GM23338 (cell line): ENCODE measurements at regions not wholly inside any gene's neighbourhood (a gene's known extent, or its start where the extent isn't known, plus 50 kb on each side); places are given as distances from the start of the nearest gene placed in this dataset.

Experiments
- ATAC-seq: fragments of 200-7000 bp; cut with Tn5 transposase; 3 replicates; pipeline ENCODE4 v1.9.1; 2020
- DNase-seq: peaks from one replicate; pipeline ENCODE4 v3.0.0-alpha.2; 2015; ENCODE audit warnings: low spot score
- H2AFZ ChIP-seq: fragments of 200-600 bp; sonication (generic); 2 replicates; pipeline ENCODE4 v1.8.0; 2016; ENCODE audit warnings: antibody characterized with exemption, mild to moderate bottlenecking, moderate library complexity
- H3F3A ChIP-seq: fragments of 200-600 bp; sonication (generic); replicated peaks from 2 replicates; pipeline ENCODE4 v1.8.0; 2017; ENCODE audit warnings: antibody characterized with exemption, mixed run types, low read depth
- H3K27ac ChIP-seq: fragments of 200-600 bp; sonication (generic); 2 replicates; pipeline ENCODE4 v1.6.1; 2016; ENCODE audit warnings: low read depth
- H3K27me3 ChIP-seq: fragments of 200-600 bp; sonication (generic); 2 replicates; pipeline ENCODE4 v1.8.0; 2016; ENCODE audit warnings: mild to moderate bottlenecking, mixed run types, moderate library complexity; ENCODE audit not compliant: insufficient read depth
- H3K36me3 ChIP-seq: fragments of 200-600 bp; sonication (generic); 2 replicates; pipeline ENCODE4 v1.8.0; 2016; ENCODE audit warnings: mild to moderate bottlenecking; ENCODE audit not compliant: insufficient read depth
- H3K4me1 ChIP-seq: fragments of 200-600 bp; sonication (generic); 2 replicates; pipeline ENCODE4 v1.8.0; 2016; ENCODE audit warnings: mild to moderate bottlenecking, moderate library complexity; ENCODE audit not compliant: insufficient read depth
- H3K4me2 ChIP-seq: fragments of 200-600 bp; sonication (generic); 2 replicates; pipeline ENCODE4 v1.7.1; 2017; ENCODE audit warnings: mixed run types
- H3K4me3 ChIP-seq: fragments of 200-600 bp; sonication (generic); 2 replicates; pipeline ENCODE4 v1.6.1; 2016; ENCODE audit warnings: mixed run types
- H3K79me2 ChIP-seq: fragments of 200-600 bp; sonication (generic); replicated peaks from 2 replicates; pipeline ENCODE4 v1.8.0; 2017; ENCODE audit warnings: mild to moderate bottlenecking; ENCODE audit not compliant: insufficient read depth
- H3K9me2 ChIP-seq: fragments of 200-600 bp; sonication (generic); 2 replicates; pipeline ENCODE4 v1.8.0; 2017; ENCODE audit not compliant: insufficient read depth
- H4K20me1 ChIP-seq: fragments of 200-600 bp; sonication (generic); replicated peaks from 2 replicates; pipeline ENCODE4 v1.8.0; 2017; ENCODE audit warnings: mild to moderate bottlenecking; ENCODE audit not compliant: insufficient read depth
- H3K27ac Mint-ChIP-seq: 2 replicates; pipeline ENCODE4 v1.8.0; 2020; ENCODE audit warnings: inconsistent platforms, mild to moderate bottlenecking, moderate library complexity, mixed read lengths
- H3K27me3 Mint-ChIP-seq: 3 replicates; pipeline ENCODE4 v1.8.0; 2022; ENCODE audit warnings: low read depth, mild to moderate bottlenecking, moderate library complexity, mixed read lengths, inconsistent platforms; ENCODE audit not compliant: insufficient read depth, poor library complexity
- H3K36me3 Mint-ChIP-seq: 3 replicates; pipeline ENCODE4 v1.8.0; 2021; ENCODE audit warnings: low read depth, mild to moderate bottlenecking, inconsistent platforms, moderate library complexity, mixed read lengths
- H3K4me1 Mint-ChIP-seq: 3 replicates; pipeline ENCODE4 v1.8.0; 2020; ENCODE audit warnings: mild to moderate bottlenecking, inconsistent platforms, mixed read lengths
- H3K4me3 Mint-ChIP-seq: 3 replicates; pipeline ENCODE4 v1.8.0; 2021; ENCODE audit warnings: moderate library complexity, mild to moderate bottlenecking, inconsistent platforms, mixed read lengths
- H3K9me3 Mint-ChIP-seq: 3 replicates; pipeline ENCODE4 v1.8.0; 2020; ENCODE audit warnings: moderate library complexity, mild to moderate bottlenecking, inconsistent platforms, mixed read lengths
- CREB1 ChIP-seq: fragments of 250-450 bp; sonication (Bioruptor Pico); IDR thresholded peaks from 2 replicates; pipeline ENCODE4 v1.5.0; 2020; ENCODE audit warnings: low read depth, mild to moderate bottlenecking, moderate library complexity
- ETS1 ChIP-seq: IDR thresholded peaks from 2 replicates; pipeline ENCODE4 v1.6.1; 2016; ENCODE audit warnings: antibody characterized with exemption
- EZH2 ChIP-seq: fragments of 200-600 bp; sonication (generic); IDR thresholded peaks from one replicate; pipeline ENCODE4 v1.8.0; 2017; ENCODE audit warnings: antibody characterized with exemption, mild to moderate bottlenecking, low read depth; ENCODE audit not compliant: unreplicated experiment
- EZH2phosphoT487 ChIP-seq: fragments of 200-600 bp; sonication (generic); IDR thresholded peaks from one replicate; pipeline ENCODE4 v1.8.1; 2018; ENCODE audit warnings: antibody characterized with exemption; ENCODE audit not compliant: unreplicated experiment
- JUNB ChIP-seq: IDR thresholded peaks from one replicate; pipeline ENCODE4 v1.6.1; 2016; ENCODE audit warnings: antibody characterized with exemption; ENCODE audit not compliant: unreplicated experiment
- ZNF331 ChIP-seq: fragments of 250-450 bp; sonication (Bioruptor Pico); IDR thresholded peaks from 2 replicates; pipeline ENCODE4 v1.5.0; 2020; ENCODE audit warnings: low read depth, mild to moderate bottlenecking, moderate library complexity
- TF ChIP-seq, protein P1 (sequence below), 2 experiments: fragments of 200-600 bp in 1 of 2; sonication (generic) in 1 of 2; conservative IDR thresholded peaks; 2 replicates each; pipeline versions ENCODE4 v1.5.1 to v1.6.1; 2016 to 2017; ENCODE audit warnings: antibody characterized with exemption in 2 of 2, low read depth in 2 of 2, mild to moderate bottlenecking in 2 of 2, moderate library complexity in 1 of 2
- TF ChIP-seq, protein P2 (sequence below): fragments of 250-450 bp; sonication (Bioruptor Pico); IDR thresholded peaks from 2 replicates; pipeline ENCODE4 v1.5.0; 2020; ENCODE audit warnings: mild to moderate bottlenecking, moderate library complexity

GRCh38 chrX:7759830-7760229 is 83.1 kb upstream of the VCX start:
- Mint-ChIP-seq H3K27ac (no peak overlapping the region), H3K4me3 (no peak overlapping the region), H3K9me3 (no peaks in the 10 kb centered on the region), H3K36me3 (no peaks in the 10 kb centered on the region), H3K4me1 (no peaks in the 10 kb centered on the region; the same call in 2 of the 3 replicates), H3K27me3 (no peaks in the 10 kb centered on the region)
- Histone ChIP-seq H3K4me3 (no peak overlapping the region), H3K79me2 (no peaks in the 10 kb centered on the region), H3K27me3 (no peaks in the 10 kb centered on the region), H3K4me2 (no peak overlapping the region), H4K20me1 (no peaks in the 10 kb centered on the region), H2AFZ (no peak overlapping the region), H3F3A (no peaks in the 10 kb centered on the region), H3K9me2 (no peaks in the 10 kb centered on the region), H3K36me3 (no peaks in the 10 kb centered on the region), H3K27ac (no peak overlapping the region), H3K4me1 (no peaks in the 10 kb centered on the region)
- TF ChIP-seq EZH2phosphoT487 (no peak), ZNF331 (CRISPR knock-in tag) (no peak), EZH2 (no peak)
- TF ChIP-seq, protein P1, sequence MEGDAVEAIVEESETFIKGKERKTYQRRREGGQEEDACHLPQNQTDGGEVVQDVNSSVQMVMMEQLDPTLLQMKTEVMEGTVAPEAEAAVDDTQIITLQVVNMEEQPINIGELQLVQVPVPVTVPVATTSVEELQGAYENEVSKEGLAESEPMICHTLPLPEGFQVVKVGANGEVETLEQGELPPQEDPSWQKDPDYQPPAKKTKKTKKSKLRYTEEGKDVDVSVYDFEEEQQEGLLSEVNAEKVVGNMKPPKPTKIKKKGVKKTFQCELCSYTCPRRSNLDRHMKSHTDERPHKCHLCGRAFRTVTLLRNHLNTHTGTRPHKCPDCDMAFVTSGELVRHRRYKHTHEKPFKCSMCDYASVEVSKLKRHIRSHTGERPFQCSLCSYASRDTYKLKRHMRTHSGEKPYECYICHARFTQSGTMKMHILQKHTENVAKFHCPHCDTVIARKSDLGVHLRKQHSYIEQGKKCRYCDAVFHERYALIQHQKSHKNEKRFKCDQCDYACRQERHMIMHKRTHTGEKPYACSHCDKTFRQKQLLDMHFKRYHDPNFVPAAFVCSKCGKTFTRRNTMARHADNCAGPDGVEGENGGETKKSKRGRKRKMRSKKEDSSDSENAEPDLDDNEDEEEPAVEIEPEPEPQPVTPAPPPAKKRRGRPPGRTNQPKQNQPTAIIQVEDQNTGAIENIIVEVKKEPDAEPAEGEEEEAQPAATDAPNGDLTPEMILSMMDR (conservative IDR thresholded peaks at IDR 0.05; ENCODE audit: low read depth in 2 of 2), result no peak
- DNase-seq (no peak), ATAC-seq (no peak)

DNA sequence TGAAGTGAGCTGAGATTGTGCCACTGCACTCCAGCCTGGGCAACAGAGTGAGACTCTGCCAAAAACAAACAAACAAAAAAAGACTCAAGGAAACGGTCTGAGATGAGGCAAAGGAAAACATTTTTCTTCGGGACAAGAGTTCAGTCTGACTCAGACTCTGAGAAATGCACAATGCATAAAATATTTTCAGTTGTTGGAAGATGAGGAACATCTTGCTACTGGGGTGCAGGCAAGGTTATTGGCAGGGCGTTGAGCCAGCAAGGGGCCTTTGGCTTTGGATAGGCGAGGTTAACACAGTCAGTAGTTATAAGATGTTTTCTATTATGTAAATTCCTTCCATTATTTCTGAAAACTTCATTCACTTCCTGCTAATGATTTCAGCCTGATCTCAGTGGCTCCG is 96.1 kb upstream of the VCX start:
- Histone ChIP-seq H3K4me1 (no peaks in the 10 kb centered on the region), H3F3A (no peaks in the 10 kb centered on the region), H3K4me3 (no peak overlapping the region), H2AFZ (no peak overlapping the region), H3K27ac (no peak overlapping the region), H4K20me1 (no peaks in the 10 kb centered on the region), H3K79me2 (no peaks in the 10 kb centered on the region), H3K36me3 (no peaks in the 10 kb centered on the region), H3K27me3 (no peaks in the 10 kb centered on the region), H3K4me2 (no peak overlapping the region), H3K9me2 (no peaks in the 10 kb centered on the region)
- no peak overlapping the region for H3K4me3 Mint-ChIP-seq
- H3K36me3 Mint-ChIP-seq, result no peaks in the 10 kb centered on the region
- H3K27me3 Mint-ChIP-seq, result no peaks in the 10 kb centered on the region
- H3K27ac Mint-ChIP-seq, result no peak overlapping the region
- no peak for DNase-seq
- no peak for ATAC-seq
- H3K9me3 Mint-ChIP-seq, result no peaks in the 10 kb centered on the region
- H3K4me1 Mint-ChIP-seq, result no peaks in the 10 kb centered on the region
- TF ChIP-seq, protein P1 (conservative IDR thresholded peaks at IDR 0.05; ENCODE audit: low read depth in 2 of 2), result no peak
- no peak for TF ChIP-seq ZNF331 (CRISPR knock-in tag)
- TF ChIP-seq CREB1 (CRISPR knock-in tag), result no peak
- TF ChIP-seq EZH2phosphoT487, result no peak
- TF ChIP-seq, protein P2, sequence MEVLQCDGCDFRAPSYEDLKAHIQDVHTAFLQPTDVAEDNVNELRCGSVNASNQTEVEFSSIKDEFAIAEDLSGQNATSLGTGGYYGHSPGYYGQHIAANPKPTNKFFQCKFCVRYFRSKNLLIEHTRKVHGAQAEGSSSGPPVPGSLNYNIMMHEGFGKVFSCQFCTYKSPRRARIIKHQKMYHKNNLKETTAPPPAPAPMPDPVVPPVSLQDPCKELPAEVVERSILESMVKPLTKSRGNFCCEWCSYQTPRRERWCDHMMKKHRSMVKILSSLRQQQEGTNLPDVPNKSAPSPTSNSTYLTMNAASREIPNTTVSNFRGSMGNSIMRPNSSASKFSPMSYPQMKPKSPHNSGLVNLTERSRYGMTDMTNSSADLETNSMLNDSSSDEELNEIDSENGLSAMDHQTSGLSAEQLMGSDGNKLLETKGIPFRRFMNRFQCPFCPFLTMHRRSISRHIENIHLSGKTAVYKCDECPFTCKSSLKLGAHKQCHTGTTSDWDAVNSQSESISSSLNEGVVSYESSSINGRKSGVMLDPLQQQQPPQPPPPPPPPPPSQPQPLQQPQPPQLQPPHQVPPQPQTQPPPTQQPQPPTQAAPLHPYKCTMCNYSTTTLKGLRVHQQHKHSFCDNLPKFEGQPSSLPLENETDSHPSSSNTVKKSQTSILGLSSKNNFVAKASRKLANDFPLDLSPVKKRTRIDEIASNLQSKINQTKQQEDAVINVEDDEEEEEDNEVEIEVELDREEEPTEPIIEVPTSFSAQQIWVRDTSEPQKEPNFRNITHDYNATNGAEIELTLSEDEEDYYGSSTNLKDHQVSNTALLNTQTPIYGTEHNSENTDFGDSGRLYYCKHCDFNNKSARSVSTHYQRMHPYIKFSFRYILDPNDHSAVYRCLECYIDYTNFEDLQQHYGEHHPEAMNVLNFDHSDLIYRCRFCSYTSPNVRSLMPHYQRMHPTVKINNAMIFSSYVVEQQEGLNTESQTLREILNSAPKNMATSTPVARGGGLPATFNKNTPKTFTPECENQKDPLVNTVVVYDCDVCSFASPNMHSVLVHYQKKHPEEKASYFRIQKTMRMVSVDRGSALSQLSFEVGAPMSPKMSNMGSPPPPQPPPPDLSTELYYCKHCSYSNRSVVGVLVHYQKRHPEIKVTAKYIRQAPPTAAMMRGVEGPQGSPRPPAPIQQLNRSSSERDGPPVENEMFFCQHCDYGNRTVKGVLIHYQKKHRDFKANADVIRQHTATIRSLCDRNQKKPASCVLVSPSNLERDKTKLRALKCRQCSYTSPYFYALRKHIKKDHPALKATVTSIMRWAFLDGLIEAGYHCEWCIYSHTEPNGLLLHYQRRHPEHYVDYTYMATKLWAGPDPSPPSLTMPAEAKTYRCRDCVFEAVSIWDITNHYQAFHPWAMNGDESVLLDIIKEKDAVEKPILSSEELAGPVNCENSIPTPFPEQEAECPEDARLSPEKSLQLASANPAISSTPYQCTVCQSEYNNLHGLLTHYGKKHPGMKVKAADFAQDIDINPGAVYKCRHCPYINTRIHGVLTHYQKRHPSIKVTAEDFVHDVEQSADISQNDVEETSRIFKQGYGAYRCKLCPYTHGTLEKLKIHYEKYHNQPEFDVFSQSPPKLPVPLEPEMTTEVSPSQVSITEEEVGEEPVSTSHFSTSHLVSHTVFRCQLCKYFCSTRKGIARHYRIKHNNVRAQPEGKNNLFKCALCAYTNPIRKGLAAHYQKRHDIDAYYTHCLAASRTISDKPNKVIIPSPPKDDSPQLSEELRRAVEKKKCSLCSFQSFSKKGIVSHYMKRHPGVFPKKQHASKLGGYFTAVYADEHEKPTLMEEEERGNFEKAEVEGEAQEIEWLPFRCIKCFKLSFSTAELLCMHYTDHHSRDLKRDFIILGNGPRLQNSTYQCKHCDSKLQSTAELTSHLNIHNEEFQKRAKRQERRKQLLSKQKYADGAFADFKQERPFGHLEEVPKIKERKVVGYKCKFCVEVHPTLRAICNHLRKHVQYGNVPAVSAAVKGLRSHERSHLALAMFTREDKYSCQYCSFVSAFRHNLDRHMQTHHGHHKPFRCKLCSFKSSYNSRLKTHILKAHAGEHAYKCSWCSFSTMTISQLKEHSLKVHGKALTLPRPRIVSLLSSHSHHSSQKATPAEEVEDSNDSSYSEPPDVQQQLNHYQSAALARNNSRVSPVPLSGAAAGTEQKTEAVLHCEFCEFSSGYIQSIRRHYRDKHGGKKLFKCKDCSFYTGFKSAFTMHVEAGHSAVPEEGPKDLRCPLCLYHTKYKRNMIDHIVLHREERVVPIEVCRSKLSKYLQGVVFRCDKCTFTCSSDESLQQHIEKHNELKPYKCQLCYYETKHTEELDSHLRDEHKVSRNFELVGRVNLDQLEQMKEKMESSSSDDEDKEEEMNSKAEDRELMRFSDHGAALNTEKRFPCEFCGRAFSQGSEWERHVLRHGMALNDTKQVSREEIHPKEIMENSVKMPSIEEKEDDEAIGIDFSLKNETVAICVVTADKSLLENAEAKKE (CRISPR knock-in tag), result no peak
- TF ChIP-seq JUNB, result no peak
- TF ChIP-seq EZH2, result no peak
- TF ChIP-seq ETS1, result no peak
